GM12878 (cell line): ENCODE measurements at regions not wholly inside any gene's neighbourhood (a gene's known extent, or its start where the extent isn't known, plus 50 kb on each side); places are given as distances from the start of the nearest gene placed in this dataset.

Experiments used
- ATAC-seq: fragments of 200-7000 bp; cut with Tn5 transposase; 3 replicates; pipeline ENCODE4 v1.9.1; 2020; ENCODE audit warnings: mild to moderate bottlenecking, moderate library complexity
- BruUV-seq: library from RNA; stranded (reverse); fragments of 400-500 nt; replicated peaks from 2 replicates; lab custom pipeline; 2021; lab: Mats Ljungman, UMichigan
- CTCF ChIA-PET: fragments of 300-600 bp; sonication (Branson Sonifier 250); formaldehyde crosslinking; extraction: SDS; loops from one replicate; lab custom pipeline; 2021; ENCODE audit warnings: inconsistent platforms; lab: Yijun Ruan, JAX
- POLR2A ChIA-PET: fragments of 350-600 bp; formaldehyde crosslinking; extraction: SDS; loops from one replicate; lab custom pipeline; 2021; ENCODE audit warnings: inconsistent platforms; lab: Charles Lee
- RAD21 ChIA-PET: fragments of 300-600 bp; sonication (Branson Sonifier 250); formaldehyde crosslinking; loops from one replicate; lab custom pipeline; 2023; ENCODE audit warnings: antibody characterized with exemption; ENCODE audit not compliant: unreplicated experiment; lab: Charles Lee
- SMC1A ChIA-PET: fragments of 300-600 bp; sonication (Branson Sonifier 250); formaldehyde crosslinking; loops from one replicate; lab custom pipeline; 2023; ENCODE audit not compliant: unreplicated experiment, uncharacterized antibody; lab: Charles Lee
- DNase-seq: peaks from one replicate; pipeline ENCODE4 v3.0.0-alpha.2; 2011; ENCODE audit warnings: low read depth, low spot score
- FAIRE-seq: peaks from 3 replicates; lab custom pipeline; 2011; peaks lifted over from hg19 to GRCh38; lab: Jason Lieb, UNC
- H2AFZ ChIP-seq: 2 replicates; pipeline ENCODE4 v1.6.0; 2011; ENCODE audit warnings: low read depth, low read length, control low read depth; ENCODE audit not compliant: control insufficient read depth
- H3K27ac ChIP-seq: 2 replicates; pipeline ENCODE4 v1.5.1; 2011; ENCODE audit warnings: control low read depth; ENCODE audit not compliant: control insufficient read depth, insufficient read depth
- H3K27me3 ChIP-seq, 2 experiments: replicated peaks in 1 of 2; 2 replicates each; pipeline versions ENCODE4 v1.6.0 to v1.6.1; 2011; ENCODE audit warnings: low read length in 1 of 2; ENCODE audit not compliant: control insufficient read depth in 2 of 2, insufficient read depth in 2 of 2
- H3K36me3 ChIP-seq, 2 experiments: 2 replicates each; pipeline ENCODE4 v1.5.1; 2011; ENCODE audit warnings: low read length in 1 of 2; ENCODE audit not compliant: control insufficient read depth in 2 of 2, insufficient read depth in 2 of 2
- H3K4me1 ChIP-seq: 2 replicates; pipeline ENCODE4 v1.6.1; 2011; ENCODE audit warnings: mild to moderate bottlenecking, low read length, moderate library complexity, mixed read lengths; ENCODE audit not compliant: control insufficient read depth, insufficient read depth
- H3K4me2 ChIP-seq: 2 replicates; pipeline ENCODE4 v1.6.0; 2011; ENCODE audit warnings: control low read depth; ENCODE audit not compliant: control insufficient read depth, insufficient read depth
- H3K4me3 ChIP-seq: fragments of 200-600 bp; sonication (generic); 2 replicates; pipeline ENCODE4 v1.5.1; 2016
- H3K79me2 ChIP-seq: 2 replicates; pipeline ENCODE4 v1.6.0; 2011; ENCODE audit warnings: low read length; ENCODE audit not compliant: control insufficient read depth, insufficient read depth
- H3K9ac ChIP-seq: 2 replicates; pipeline ENCODE4 v1.8.0; 2011; ENCODE audit warnings: low read length, control low read depth, mixed read lengths; ENCODE audit not compliant: control insufficient read depth, insufficient read depth
- H3K9me3 ChIP-seq: replicated peaks from 3 replicates; pipeline ENCODE4 v1.5.1; 2011; ENCODE audit warnings: mild to moderate bottlenecking, low read length; ENCODE audit not compliant: control insufficient read depth, insufficient read depth
- H4K20me1 ChIP-seq: 2 replicates; pipeline ENCODE4 v1.6.0; 2011; ENCODE audit not compliant: control insufficient read depth, insufficient read depth
- DPF2 ChIP-seq: fragments of 450-650 bp; IDR thresholded peaks from 2 replicates; pipeline ENCODE4 v1.6.1; 2017; ENCODE audit warnings: mild to moderate bottlenecking
- EZH2 ChIP-seq: IDR thresholded peaks from 2 replicates; pipeline ENCODE4 v1.6.1; 2012; ENCODE audit warnings: low read depth, mild to moderate bottlenecking, control low read depth, inconsistent platforms, low read length, borderline replicate concordance; ENCODE audit not compliant: control insufficient read depth
- HDAC6 ChIP-seq: fragments of 200-600 bp; sonication (generic); IDR thresholded peaks from one replicate; pipeline ENCODE4 v1.8.0; 2017; ENCODE audit warnings: antibody characterized with exemption; ENCODE audit not compliant: unreplicated experiment
- KLF5 ChIP-seq: fragments of 450-650 bp; IDR thresholded peaks from 2 replicates; pipeline ENCODE4 v1.6.1; 2014; ENCODE audit warnings: mild to moderate bottlenecking; ENCODE audit not compliant: partially characterized antibody
- NR2C2 ChIP-seq: IDR thresholded peaks from 2 replicates; pipeline ENCODE4 v1.6.1; 2011; ENCODE audit warnings: borderline replicate concordance, low read depth; ENCODE audit not compliant: control insufficient read depth, insufficient read length
- RAD21 ChIP-seq: IDR thresholded peaks from 2 replicates; pipeline ENCODE4 v1.6.1; 2011; ENCODE audit warnings: mild to moderate bottlenecking, low read depth, low read length, moderate library complexity; ENCODE audit not compliant: insufficient read depth
- RCOR1 ChIP-seq: conservative IDR thresholded peaks from 2 replicates; pipeline ENCODE4 v1.6.1; 2012; ENCODE audit warnings: low read depth, low read length, improper control_type of control experiment
- SPI1 ChIP-seq: IDR thresholded peaks from 2 replicates; pipeline ENCODE4 v1.6.1; 2011; ENCODE audit warnings: low read depth, mild to moderate bottlenecking, low read length, moderate library complexity, borderline replicate concordance; ENCODE audit not compliant: insufficient read depth
- SUZ12 ChIP-seq: fragments of 200-600 bp; sonication (generic); IDR thresholded peaks from one replicate; pipeline ENCODE4 v1.6.1; 2018; ENCODE audit warnings: antibody characterized with exemption, mild to moderate bottlenecking; ENCODE audit not compliant: unreplicated experiment
- TCF12 ChIP-seq: IDR thresholded peaks from 2 replicates; pipeline ENCODE4 v1.6.1; 2011; ENCODE audit warnings: low read depth, mild to moderate bottlenecking, low read length
- ZNF274 ChIP-seq: IDR thresholded peaks from one replicate; pipeline ENCODE4 v1.8.0; 2011; ENCODE audit not compliant: insufficient read length, insufficient read depth
- WGBS: methylation state at CpG from one replicate; pipeline ENCODE4 v1.1.6; 2016; ENCODE audit warnings: low lambda C conversion rate; ENCODE audit not compliant: insufficient replicate concordance, insufficient coverage; ENCODE audit errors: missing lambda C conversion rate; 5-methylcytosine and 5-hydroxymethylcytosine counted together
- in situ Hi-C: fragments of 300-500 bp; cut with MboI; formaldehyde crosslinking; loops from 9 replicates; pipeline ENCODE4 v1.14.3; 2018; ENCODE audit warnings: mixed read lengths
- intact Hi-C: fragments of 100-400 bp; cut with micrococcal nuclease; formaldehyde crosslinking; loops from one replicate; pipeline ENCODE4 v1.14.2; 2022; ENCODE audit not compliant: unreplicated experiment
- TF ChIP-seq, protein P1 (sequence below): fragments of 450-650 bp; IDR thresholded peaks from 2 replicates; pipeline ENCODE4 v1.6.1; 2017; ENCODE audit warnings: borderline replicate concordance
- TF ChIP-seq, protein P2 (sequence below): fragments of 150-350 bp; IDR thresholded peaks from 2 replicates; pipeline ENCODE4 v1.6.1; 2014; ENCODE audit warnings: mild to moderate bottlenecking, low read depth, low read length
- TF ChIP-seq, protein P3 (sequence below): IDR thresholded peaks from 2 replicates; pipeline ENCODE4 v1.6.1; 2012; ENCODE audit warnings: low read length, inconsistent platforms

DNA sequence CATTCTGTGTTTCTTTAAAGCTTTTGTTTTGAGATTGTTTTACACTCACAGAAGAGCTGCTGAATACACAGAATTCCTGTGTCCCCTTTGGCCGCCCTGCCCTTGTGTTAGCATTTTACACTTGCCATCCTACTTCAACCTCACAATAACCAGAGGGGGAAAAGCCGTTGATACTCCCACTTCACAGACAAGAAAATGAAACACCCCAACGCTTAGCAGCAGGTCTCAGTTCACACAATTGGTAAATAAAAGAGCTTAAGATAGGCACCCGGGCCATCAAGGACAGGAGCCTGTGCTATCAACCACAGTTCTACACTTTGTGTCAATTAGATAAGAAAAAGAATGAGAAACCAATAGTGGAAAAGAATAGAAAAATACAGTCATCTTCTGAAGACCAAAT is 178.0 kb downstream of the SYK start:
- RAD21 ChIA-PET, result no interaction called here
- H3K79me2 ChIP-seq, result no peaks in the 10 kb centered on the region
- H3K27me3 ChIP-seq, result peaks cover 0 to 7% of the 10 kb centered on the region in 2 experiments; a peak in 3 of 4 replicates
- no peaks in the 10 kb centered on the region for H3K36me3 ChIP-seq
- no peak overlapping the region for H3K9ac ChIP-seq
- H3K4me3 ChIP-seq, result no peak overlapping the region
- ATAC-seq (no peak), FAIRE-seq (no peak)
- intact Hi-C loops, result loop anchor here (10.0 kb wide), 1 partner anchor 65 kb away; no protein-coding TSS in a partner anchor
- SMC1A ChIA-PET, result interaction anchor here (0.6 kb wide), 1 partner anchor 511 kb away, joined by 3 read pairs; no protein-coding TSS in a partner anchor
- no peaks in the 10 kb centered on the region for H3K9me3 ChIP-seq
- CTCF ChIA-PET, result interaction anchor here (0.9 kb wide), 1 partner anchor 46 kb away, joined by 3 read pairs; no protein-coding TSS in a partner anchor
- TF ChIP-seq ZNF274, result no peak
- TF ChIP-seq HDAC6, result no peak
- no peak for TF ChIP-seq DPF2
- TF ChIP-seq EZH2, result no peak
- TF ChIP-seq, protein P1, sequence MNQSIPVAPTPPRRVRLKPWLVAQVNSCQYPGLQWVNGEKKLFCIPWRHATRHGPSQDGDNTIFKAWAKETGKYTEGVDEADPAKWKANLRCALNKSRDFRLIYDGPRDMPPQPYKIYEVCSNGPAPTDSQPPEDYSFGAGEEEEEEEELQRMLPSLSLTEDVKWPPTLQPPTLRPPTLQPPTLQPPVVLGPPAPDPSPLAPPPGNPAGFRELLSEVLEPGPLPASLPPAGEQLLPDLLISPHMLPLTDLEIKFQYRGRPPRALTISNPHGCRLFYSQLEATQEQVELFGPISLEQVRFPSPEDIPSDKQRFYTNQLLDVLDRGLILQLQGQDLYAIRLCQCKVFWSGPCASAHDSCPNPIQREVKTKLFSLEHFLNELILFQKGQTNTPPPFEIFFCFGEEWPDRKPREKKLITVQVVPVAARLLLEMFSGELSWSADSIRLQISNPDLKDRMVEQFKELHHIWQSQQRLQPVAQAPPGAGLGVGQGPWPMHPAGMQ, result no peak
- no peak for TF ChIP-seq RAD21
- TF ChIP-seq KLF5, result no peak
- TF ChIP-seq SUZ12, result no peak
- TF ChIP-seq, protein P2, sequence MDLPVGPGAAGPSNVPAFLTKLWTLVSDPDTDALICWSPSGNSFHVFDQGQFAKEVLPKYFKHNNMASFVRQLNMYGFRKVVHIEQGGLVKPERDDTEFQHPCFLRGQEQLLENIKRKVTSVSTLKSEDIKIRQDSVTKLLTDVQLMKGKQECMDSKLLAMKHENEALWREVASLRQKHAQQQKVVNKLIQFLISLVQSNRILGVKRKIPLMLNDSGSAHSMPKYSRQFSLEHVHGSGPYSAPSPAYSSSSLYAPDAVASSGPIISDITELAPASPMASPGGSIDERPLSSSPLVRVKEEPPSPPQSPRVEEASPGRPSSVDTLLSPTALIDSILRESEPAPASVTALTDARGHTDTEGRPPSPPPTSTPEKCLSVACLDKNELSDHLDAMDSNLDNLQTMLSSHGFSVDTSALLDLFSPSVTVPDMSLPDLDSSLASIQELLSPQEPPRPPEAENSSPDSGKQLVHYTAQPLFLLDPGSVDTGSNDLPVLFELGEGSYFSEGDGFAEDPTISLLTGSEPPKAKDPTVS, result no peak
- TF ChIP-seq NR2C2, result no peak
- no peak for TF ChIP-seq RCOR1
- TF ChIP-seq, protein P3, sequence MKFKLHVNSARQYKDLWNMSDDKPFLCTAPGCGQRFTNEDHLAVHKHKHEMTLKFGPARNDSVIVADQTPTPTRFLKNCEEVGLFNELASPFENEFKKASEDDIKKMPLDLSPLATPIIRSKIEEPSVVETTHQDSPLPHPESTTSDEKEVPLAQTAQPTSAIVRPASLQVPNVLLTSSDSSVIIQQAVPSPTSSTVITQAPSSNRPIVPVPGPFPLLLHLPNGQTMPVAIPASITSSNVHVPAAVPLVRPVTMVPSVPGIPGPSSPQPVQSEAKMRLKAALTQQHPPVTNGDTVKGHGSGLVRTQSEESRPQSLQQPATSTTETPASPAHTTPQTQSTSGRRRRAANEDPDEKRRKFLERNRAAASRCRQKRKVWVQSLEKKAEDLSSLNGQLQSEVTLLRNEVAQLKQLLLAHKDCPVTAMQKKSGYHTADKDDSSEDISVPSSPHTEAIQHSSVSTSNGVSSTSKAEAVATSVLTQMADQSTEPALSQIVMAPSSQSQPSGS, result no peak
- TF ChIP-seq SPI1, result no peak
- TF ChIP-seq TCF12, result no peak
- TF ChIP-seq, all 136 proteins: peak for 0
- no TSS peak for BruUV-seq
- Histone ChIP-seq H3K27ac (no peak overlapping the region), H4K20me1 (no peaks in the 10 kb centered on the region), H3K4me1 (no peaks in the 10 kb centered on the region), H2AFZ (no peak overlapping the region), H3K4me2 (no peak overlapping the region)
- POLR2A ChIA-PET, result no interaction called here
- no peak for DNase-seq
- WGBS, result 27% methylated on average over 4 of the region's 4 CpGs
- in situ Hi-C loops, result no loop called here
